ENCODE measurements at regions not wholly inside any gene's neighbourhood (a gene's known extent, or its start where the extent isn't known, plus 50 kb on each side); places are given as distances from the start of the nearest gene placed in this dataset.

- no peak for DNase-seq
These were observed 158.7 kb upstream of the IER5L start for GRCh38 chr9:129336601-129337331.

GRCh38 chr9:129336130-129336528 is 158.1 kb upstream of the IER5L start:
- no peak for DNase-seq

GRCh38 chr9:129335464-129336129 is 157.5 kb upstream of the IER5L start:
- DNase-seq = no peak

GRCh38 chr9:129334105-129334935 is 156.3 kb upstream of the IER5L start:
- DNase-seq = peak; percentile 90 to 92

GRCh38 chr9:129333617-129334104 is 155.6 kb upstream of the IER5L start:
- peak in 1 of 2 experiments; percentile 37 for DNase-seq

GRCh38 chr9:129332581-129332980 is 154.5 kb upstream of the IER5L start:
- DNase-seq = no peak

GRCh38 chr9:129331772-129332500 is 153.9 kb upstream of the IER5L start:
- no peak for DNase-seq

- DNase-seq = no peak
These were observed 153.4 kb upstream of the IER5L start for GRCh38 chr9:129331493-129331765.

- DNase-seq = peak in 1 of 2 experiments; percentile 1
These were observed 152.8 kb upstream of the IER5L start for GRCh38 chr9:129330711-129331492.

GRCh38 chr9:129328355-129329042 is 150.4 kb upstream of the IER5L start:
- no peak for DNase-seq

- DNase-seq = no peak
These were observed 149.7 kb upstream of the IER5L start for GRCh38 chr9:129327552-129328328.

GRCh38 chr9:129326061-129327005 is 148.3 kb upstream of the IER5L start:
- DNase-seq = no peak

GRCh38 chr9:129324808-129325502 is 146.9 kb upstream of the IER5L start:
- DNase-seq = no peak

GRCh38 chr9:129323999-129324553 is 146.0 kb upstream of the IER5L start:
- no peak for DNase-seq

GRCh38 chr9:129323376-129323998 is 145.4 kb upstream of the IER5L start:
- no peak for DNase-seq

- no peak for DNase-seq
These were observed 144.7 kb upstream of the IER5L start for GRCh38 chr9:129322641-129323375.

GRCh38 chr9:129322022-129322621 is 144.1 kb upstream of the IER5L start:
- DNase-seq = no peak
